Loucy (cell line): ENCODE measurements at regions not wholly inside any gene's neighbourhood (a gene's known extent, or its start where the extent isn't known, plus 50 kb on each side); places are given as distances from the start of the nearest gene placed in this dataset.

ENCODE experiments used
- EZH2phosphoT487 ChIP-seq: fragments of 200-600 bp; IDR thresholded peaks from 2 replicates; pipeline ENCODE4 v1.6.1; 2018; ENCODE audit warnings: antibody characterized with exemption, mild to moderate bottlenecking, moderate library complexity, borderline replicate concordance
- TF ChIP-seq, protein P1 (sequence below): fragments of 200-600 bp; sonication (generic); conservative IDR thresholded peaks from 2 replicates; pipeline ENCODE4 v1.5.1; 2014; ENCODE audit warnings: mild to moderate bottlenecking, antibody characterized with exemption, low read length

DNA sequence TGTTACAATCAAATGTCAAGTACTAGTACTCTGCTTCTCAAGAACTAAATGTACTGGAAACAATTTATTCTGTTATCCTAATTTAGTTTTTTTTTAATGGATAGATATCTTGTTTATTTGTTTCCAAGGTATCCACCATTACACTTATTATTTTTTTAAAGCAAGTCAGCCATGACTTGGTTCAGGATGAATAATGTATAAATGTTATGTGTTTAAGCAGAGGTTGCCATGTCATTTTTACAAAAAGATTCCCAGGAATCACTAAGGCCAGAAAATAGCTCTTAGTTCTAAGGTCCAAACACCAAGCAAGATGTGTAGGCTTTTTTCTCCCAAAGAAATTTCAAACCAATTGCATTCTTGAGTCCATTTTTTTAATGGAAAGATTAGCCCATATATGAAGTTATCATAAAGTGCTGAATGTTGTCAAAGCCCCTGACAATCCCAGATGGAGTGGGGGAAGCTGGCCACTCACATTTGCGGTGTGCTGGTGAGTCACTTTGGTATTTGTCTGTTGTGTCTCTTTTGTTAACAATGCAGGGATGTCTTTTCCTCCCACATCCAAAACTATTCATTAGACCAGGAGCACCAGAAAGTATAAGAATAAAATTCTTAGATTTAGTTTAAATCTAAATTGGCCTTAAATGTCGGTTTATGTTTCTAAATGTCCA is 158.9 kb downstream of the COL6A3 start:
- TF ChIP-seq, protein P1, sequence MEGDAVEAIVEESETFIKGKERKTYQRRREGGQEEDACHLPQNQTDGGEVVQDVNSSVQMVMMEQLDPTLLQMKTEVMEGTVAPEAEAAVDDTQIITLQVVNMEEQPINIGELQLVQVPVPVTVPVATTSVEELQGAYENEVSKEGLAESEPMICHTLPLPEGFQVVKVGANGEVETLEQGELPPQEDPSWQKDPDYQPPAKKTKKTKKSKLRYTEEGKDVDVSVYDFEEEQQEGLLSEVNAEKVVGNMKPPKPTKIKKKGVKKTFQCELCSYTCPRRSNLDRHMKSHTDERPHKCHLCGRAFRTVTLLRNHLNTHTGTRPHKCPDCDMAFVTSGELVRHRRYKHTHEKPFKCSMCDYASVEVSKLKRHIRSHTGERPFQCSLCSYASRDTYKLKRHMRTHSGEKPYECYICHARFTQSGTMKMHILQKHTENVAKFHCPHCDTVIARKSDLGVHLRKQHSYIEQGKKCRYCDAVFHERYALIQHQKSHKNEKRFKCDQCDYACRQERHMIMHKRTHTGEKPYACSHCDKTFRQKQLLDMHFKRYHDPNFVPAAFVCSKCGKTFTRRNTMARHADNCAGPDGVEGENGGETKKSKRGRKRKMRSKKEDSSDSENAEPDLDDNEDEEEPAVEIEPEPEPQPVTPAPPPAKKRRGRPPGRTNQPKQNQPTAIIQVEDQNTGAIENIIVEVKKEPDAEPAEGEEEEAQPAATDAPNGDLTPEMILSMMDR, result no peak
- TF ChIP-seq EZH2phosphoT487, result no peak
